ENCODE measurements at regions not wholly inside any gene's neighbourhood (a gene's known extent, or its start where the extent isn't known, plus 50 kb on each side); places are given as distances from the start of the nearest gene placed in this dataset.

GRCh38 chr14:65329911-65330310 is 82.6 kb upstream of the FUT8 start:
- DNase-seq: no peak

GRCh38 chr14:65330416-65330815 is 82.1 kb upstream of the FUT8 start:
- DNase-seq: no peak

GRCh38 chr14:65331652-65332051 is 80.9 kb upstream of the FUT8 start:
- DNase-seq: no peak

GRCh38 chr14:65332141-65332871 is 80.2 kb upstream of the FUT8 start:
- DNase-seq: peak; percentile 69 to 75

- no peak for DNase-seq
These were observed 78.4 kb upstream of the FUT8 start for GRCh38 chr14:65333943-65334687.

GRCh38 chr14:65334765-65335410 is 77.6 kb upstream of the FUT8 start:
- DNase-seq: no peak

GRCh38 chr14:65335411-65335947 is 77.1 kb upstream of the FUT8 start:
- no peak for DNase-seq

GRCh38 chr14:65336191-65336591 is 76.3 kb upstream of the FUT8 start:
- no peak for DNase-seq

GRCh38 chr14:65339866-65340265 is 72.7 kb upstream of the FUT8 start:
- DNase-seq: peak; percentile 20 to 40

GRCh38 chr14:65344011-65344410 is 68.5 kb upstream of the FUT8 start:
- DNase-seq: no peak

GRCh38 chr14:65345266-65345665 is 67.3 kb upstream of the FUT8 start:
- no peak for DNase-seq

- DNase-seq: no peak
These were observed 66.1 kb upstream of the FUT8 start for GRCh38 chr14:65346474-65346873.

- DNase-seq: peak; percentile 36 to 55
These were observed 65.6 kb upstream of the FUT8 start for GRCh38 chr14:65346895-65347294.

- no peak for DNase-seq
These were observed 64.4 kb upstream of the FUT8 start for GRCh38 chr14:65348137-65348536.

GRCh38 chr14:65349100-65349499 is 63.4 kb upstream of the FUT8 start:
- DNase-seq: no peak

GRCh38 chr14:65351493-65352194 is 60.9 kb upstream of the FUT8 start:
- peak; percentile 19 to 34 for DNase-seq

GRCh38 chr14:65352964-65353530 is 59.5 kb upstream of the FUT8 start:
- DNase-seq: peak; percentile 35 to 45

GRCh38 chr14:65354131-65354530 is 58.4 kb upstream of the FUT8 start:
- DNase-seq: no peak

- no peak for DNase-seq
These were observed 57.8 kb upstream of the FUT8 start for GRCh38 chr14:65354715-65355114.

- no peak for DNase-seq
These were observed 56.1 kb upstream of the FUT8 start for GRCh38 chr14:65356327-65356836.

- no peak for DNase-seq
These were observed 55.4 kb upstream of the FUT8 start for GRCh38 chr14:65357113-65357512.

- no peak for DNase-seq
These were observed 54.8 kb upstream of the FUT8 start for GRCh38 chr14:65357689-65358088.
